ENCODE measurements at regions not wholly inside any gene's neighbourhood (a gene's known extent, or its start where the extent isn't known, plus 50 kb on each side); places are given as distances from the start of the nearest gene placed in this dataset.

GRCh38 chr20:56716806-56717205, 87.7 kb downstream of the TFAP2C start:
- TF ChIP-seq CTCF (conservative IDR thresholded peaks at IDR 0.05) (no peak), ZFX (IDR thresholded peaks at IDR 0.05) (no peak)
